RKO (cell line): ENCODE measurements at regions not wholly inside any gene's neighbourhood (a gene's known extent, or its start where the extent isn't known, plus 50 kb on each side); places are given as distances from the start of the nearest gene placed in this dataset.

Experiments
- DNase-seq: peaks from one replicate; pipeline ENCODE4 v3.0.0-alpha.2; 2016; ENCODE audit warnings: low spot score

DNA sequence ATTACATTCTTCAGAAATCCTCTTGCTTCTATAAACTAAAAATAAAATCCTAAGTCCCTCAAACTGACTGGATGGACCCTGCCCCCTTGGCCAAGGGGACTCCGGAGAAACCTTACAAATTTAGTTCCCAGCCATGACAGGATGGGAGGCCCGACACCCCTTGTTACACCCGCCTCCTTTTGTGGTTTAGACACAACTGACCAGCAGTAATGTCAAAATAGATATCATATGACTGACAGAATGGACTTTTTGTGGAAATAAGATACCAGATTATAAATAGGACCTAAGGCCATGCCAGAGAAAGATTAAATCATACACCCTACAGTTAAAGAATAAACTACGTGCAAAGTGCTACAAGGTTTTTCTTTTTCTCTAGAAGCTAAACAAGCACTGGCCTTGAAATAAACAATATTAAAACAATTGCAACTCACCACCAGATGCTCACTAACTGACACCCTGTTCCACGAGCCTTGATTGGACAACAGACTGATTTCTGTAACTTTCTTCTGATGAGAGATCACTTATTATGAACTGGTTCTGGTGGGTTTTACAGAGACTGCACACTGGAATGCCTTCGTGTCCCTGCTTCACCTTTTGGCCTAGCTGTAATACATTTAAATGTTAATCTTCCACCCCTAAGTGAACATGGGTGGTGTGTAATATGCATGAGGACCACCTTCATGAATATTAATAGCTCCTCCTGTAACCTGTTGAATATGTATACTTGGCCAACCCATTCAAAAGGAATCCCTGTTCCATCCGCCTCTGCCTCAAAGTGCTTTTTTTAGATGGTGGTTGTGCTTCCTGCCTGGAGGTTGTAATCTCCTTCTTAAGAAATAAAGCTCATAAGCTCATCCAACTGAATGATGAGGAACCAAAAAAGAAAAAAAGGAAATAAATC, 99.6 kb downstream of the ODF2L start:
- DNase-seq, result no peak

DNA sequence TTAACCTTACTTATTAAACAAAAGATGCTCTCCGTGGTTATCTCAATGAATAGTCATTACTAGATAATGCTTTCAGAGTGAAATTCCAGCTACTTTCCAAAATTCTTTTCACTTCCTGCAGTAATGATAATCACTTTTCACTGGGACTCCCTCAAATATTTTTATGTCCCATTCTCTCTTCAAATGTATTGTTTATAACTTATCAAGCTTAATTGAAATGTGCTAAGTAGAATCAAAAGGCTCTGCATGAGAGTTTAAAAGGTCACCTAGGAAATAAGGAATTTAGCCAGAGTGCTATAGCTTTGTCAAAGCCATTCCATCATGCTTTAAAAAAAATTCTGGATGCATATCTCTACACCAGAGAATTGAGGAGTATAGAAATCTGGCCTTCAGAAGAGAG, 106.4 kb downstream of the ODF2L start:
- no peak for DNase-seq

DNA sequence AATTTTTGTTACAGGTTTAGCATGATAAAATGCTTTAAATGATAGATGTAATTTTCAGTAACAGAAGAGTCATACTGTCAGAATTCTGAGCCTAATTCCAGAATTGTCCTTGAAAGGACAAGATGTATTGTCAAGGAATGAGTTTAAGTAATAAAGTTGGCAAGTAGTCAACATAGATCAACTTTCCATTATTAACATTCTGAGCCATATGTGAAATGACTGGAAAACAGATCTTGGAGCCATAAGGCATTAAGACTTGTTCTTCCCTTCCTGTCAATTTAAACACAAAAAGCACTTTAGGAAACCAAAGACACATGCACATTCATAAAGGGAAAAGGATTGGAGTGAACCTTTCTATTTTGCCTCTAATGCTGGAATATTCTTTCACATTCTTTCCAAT, 107.0 kb downstream of the ODF2L start:
- DNase-seq, result no peak

DNA sequence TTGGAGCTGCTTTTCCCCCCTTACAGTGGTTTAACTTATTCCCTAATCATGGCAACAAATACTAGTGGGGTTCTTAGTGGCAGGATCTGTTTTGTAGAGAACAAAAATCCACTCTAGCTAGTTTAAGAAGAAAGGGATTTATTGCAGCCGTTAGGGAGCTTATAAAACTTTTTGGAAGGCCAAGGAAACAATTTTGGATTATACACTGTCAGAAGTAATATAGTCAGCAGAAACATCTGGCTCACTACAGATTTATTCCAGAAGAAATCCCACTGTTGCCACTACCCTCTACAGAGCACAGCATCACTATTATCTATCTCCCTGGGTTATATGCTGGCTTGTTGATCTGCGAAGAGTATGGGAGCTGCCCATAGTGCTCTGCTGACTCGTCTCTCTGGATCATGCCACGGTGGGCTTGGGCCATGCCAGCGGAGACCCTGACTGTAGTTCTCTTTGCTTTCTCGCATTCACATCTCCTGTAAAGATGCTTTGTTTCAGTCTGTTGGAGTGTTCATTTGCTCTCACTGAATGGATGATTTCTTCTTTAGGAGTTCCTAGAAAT, 107.5 kb downstream of the ODF2L start:
- DNase-seq, result no peak

DNA sequence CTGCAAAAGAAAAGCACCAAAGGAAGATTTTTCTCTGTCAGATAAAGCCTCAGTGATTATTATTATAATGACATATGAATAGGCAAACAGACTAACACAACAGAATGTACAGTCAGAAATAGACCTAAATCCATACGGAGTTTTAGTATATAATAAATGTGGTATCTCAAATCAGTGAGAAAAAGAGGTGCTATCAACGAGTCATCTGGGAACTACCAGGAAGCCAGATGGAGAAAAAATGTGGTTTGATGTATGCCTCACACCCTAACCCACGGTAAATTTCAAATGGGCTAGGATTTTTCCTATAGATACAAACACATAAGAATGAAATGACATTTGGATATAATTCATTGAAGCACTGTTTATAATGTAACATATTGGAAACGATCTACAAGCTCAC, 110.3 kb downstream of the ODF2L start:
- DNase-seq, result no peak

DNA sequence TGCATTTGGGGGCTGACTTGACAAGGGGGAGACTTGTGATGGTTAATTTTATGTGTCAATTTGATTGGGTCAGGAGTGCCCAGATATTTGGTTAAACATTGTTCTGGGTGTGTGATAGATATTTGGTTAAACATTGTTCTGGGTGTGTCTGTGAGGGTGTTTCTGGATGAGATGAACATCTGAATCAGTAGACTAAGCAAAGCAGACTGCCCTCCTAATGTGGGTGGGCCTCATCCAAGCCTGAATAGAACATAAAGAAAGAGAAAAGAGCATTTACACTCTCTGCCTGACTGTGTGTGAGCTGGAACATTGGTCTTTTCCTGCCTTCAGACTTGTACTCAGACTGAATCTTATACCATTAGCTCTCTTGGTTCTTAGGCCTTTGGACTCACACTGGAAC, 113.5 kb downstream of the ODF2L start:
- DNase-seq, result no peak

DNA sequence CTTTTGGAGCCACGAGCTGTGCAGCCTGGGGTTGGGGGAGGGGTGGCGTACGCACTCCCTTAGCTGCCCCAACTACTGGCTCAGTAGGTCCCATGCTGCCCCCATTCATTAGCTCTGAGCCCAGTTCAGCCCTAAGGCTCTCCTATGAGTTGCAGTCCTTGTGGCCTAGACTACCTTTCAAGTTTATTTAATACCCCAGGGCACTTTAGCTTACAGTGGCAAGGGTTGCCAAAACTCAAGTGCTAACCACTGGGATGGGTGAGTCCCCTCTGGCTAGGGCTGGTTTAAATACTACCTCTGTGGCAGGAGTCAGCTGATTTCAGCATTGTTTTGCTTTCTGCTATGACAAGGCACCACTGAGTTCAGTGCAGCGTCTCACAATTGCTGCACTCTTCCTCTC, 118.2 kb downstream of the ODF2L start:
- no peak for DNase-seq

DNA sequence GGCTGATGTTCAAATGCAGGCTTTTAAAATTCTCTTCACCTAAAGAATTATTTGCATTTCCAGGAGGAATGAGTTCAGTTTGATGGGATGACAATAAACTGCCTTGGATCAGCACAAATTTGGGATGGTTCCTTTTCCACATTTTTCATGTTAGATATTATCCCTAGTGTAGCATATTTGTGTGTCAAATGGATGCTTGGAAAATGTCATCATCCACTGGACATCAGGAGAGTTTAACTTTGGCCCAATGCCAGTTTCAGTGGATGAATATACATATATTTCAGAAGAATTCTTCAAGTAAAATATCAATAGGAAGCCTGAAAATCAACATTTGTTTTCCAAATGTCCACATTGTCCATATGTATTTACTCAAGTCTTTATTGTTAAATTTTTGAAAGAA, 116.5 kb upstream of the COL24A1 start:
- no peak for DNase-seq

DNA sequence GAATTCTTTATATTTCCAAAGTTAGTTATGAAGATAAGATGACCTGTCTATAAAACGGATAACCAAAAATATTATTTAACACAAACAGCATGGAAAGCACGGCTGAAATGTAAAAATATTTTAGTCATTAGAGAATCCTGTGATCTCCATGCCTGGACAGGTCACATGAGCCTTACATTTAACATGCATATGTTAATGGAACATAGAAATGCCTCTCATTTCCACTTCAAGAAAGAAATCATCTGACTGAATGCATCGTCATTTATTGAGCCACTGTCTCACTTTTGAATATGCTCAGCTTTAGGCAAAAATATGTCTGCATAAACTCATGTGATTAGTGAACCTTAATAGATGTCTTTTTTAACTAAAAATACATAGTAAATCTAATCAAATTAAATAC, 115.5 kb upstream of the COL24A1 start:
- no peak for DNase-seq

DNA sequence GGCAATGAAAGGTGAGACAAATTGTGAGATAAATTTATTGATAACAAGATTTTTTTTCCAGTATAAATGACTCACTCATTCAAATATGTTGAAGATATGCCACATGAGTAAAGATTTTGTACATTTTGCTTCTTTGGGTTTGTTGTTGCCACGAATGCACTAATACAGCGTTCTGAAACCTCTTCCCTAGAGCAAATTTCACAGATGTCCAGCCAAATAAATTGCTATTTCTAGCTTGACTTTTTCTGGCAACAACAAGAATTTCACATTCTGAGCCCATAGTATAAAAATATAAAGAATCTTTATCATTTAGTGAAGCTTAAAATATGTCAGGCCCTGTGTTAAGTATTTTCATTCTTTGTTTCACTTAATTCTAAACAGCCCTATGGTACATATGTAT, 114.5 kb upstream of the COL24A1 start:
- DNase-seq, result no peak

DNA sequence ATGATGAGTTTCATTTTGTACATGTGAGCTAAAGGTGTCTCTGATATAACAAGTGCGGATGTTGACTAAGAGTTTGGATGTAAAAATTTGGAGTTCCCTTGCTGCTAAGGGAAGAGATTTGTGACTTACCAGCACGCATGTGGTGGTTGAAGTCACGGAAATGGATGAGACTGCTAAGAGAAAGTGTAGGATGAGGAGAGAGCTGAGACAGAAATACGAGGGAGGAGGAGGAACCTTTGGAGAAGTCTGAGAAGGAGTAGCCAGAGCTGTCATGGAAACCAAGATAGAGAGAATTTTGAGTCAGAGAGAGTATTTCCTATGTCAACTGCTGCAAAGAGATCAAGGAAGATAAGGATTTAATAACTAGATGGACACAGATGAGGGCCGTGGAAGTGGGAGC, 106.5 kb upstream of the COL24A1 start:
- DNase-seq, result no peak

DNA sequence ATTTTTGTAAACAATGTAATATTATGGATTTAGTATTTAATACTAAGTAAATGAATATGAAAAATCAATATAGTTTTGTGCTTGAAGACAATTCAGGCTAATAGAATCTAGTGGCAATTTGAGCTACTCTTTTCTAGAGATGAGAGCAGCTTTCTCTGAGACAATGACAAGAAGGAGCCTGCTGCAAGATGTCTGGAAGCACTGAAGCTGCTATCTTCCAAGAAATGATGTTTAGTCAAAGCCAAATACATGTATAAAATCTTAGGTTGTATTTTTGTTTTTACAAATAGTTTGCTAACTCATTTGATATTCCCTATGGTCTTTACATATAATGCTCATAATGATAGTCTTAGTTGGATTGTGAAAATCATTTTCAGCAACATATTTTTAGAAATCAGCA, 103.9 kb upstream of the COL24A1 start:
- DNase-seq, result no peak

DNA sequence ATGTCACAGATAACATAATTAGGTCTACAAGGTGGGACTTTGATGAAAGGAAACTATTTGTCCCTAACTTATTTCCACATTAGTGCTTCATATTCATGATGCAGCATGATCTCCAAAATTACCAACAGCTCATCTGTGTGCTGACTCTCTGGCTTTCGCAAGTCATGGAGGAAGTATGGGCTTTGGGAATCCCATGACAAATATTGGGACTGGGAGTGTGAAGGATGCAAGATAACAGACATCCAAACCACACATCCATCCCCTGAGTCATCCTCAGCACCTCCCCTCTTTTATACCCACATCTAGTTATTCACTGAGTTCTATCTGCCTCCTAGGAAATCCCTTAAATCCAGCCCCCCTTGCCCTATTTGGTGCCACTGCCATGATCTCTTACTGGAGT, 102.8 kb upstream of the COL24A1 start:
- peak; percentile 32 for DNase-seq

DNA sequence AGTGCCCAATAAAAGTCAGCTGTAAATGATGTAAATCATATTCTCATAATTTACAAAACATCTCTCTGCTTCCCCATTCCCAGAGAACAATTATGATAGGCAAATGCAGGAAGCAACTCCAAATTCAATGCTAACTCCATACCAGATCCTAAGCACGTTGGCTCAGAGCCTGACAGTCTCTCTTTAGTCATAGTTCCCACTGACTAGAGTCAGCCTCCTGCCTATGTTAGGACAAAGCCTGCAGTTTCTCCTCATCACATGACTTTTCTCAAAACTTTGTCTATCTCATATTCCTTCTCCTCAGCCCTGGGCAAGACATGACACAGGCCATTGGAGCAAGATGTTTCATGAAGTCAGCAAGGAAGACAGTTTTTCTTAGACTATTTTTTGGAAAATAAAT, 101.5 kb upstream of the COL24A1 start:
- DNase-seq, result no peak

DNA sequence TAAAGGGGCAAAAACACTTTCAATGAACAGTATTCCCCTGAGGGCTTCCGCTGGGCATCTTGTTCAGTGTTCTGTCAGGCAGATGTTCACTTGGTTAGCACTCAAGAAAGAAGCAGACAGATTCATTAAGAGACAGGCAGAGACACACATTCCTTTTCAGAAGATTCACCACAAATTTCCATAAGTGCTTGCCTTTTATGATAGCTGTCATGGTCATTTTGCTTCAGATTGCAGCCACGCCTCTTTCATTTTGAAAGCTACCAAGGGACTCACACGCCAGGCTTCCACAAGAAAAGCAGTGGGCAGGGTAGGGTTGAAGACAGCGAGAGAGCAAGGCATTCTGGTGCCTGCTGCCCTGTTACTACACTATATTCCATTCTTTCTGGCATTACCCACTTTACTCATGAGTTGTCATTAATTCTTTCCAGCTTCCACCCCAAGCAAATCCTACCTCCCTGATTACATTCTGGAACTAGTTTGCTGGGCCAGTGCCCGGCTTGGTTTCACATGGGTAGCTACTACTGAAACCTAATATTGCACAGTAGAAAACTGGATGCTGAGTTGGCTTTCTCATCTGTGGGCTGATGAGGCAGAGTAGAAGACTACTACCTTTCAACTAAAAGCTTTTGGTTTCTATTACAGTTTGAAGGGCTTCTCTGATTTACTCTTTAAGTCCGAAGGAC, 91.2 kb upstream of the COL24A1 start:
- DNase-seq, result no peak

DNA sequence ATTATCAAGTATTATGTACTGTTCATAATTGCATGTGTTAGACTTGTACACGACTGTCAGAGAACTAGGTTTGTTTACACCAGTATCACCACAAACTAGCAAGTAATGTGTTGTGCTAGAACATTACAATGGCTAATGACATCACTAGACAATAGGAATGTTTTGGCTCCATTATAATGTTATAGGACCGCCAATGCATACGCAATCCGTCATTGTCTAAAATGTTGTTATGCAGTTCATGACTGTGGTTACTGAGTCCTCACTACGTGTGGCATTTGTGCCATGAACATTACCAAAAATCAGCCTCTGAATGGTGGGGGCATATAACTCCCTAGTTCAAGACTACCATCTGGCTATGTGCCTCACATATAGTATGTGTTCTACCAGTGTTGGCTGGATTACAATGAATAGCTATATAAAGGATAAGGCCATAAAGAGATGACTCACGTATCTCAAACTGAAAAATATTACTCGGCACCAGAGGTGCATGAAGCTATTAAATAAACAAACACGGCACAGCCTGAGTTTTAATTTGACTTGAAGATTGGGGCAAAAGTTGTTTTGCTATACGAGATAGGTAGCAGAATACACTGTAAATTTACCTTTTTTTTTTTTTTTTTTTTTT, 89.1 kb upstream of the COL24A1 start:
- DNase-seq, result no peak

DNA sequence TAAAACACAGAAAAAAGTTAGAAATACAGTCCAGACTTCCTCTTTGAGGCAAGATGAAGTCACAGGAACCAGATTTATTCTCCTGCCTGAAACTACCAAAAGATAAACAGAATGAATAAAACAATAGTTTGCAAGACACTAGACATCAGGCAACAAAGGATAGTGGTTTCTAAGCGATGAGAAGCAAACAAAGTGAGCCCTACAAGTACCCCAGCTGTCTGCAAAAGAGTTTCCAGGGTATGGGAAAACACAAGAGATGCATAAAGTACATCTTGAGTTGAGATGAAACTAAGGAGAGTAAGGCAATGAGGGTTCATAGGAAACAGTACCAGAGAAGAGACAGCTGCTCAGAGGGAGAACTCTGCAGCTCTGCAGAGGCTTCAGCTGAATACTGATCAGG, 83.3 kb upstream of the COL24A1 start:
- DNase-seq, result no peak

DNA sequence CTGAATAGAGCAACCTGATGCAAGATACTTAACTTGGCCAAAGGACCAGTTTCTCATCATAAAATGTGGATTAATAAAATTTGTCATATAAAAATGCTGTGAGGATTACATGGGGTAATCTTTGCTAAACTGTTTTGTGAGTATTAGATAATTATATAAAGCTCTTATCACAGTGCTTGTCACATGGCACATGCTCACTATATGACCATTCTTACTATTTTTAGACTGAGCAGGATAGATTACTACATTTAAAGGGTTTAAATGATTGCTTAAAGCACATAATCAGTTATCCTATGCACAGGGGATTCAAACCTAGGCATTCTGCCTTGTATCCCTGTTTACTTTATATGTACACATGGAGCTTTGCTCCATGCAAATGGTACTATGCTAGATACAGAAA, 82.9 kb upstream of the COL24A1 start:
- no peak for DNase-seq

DNA sequence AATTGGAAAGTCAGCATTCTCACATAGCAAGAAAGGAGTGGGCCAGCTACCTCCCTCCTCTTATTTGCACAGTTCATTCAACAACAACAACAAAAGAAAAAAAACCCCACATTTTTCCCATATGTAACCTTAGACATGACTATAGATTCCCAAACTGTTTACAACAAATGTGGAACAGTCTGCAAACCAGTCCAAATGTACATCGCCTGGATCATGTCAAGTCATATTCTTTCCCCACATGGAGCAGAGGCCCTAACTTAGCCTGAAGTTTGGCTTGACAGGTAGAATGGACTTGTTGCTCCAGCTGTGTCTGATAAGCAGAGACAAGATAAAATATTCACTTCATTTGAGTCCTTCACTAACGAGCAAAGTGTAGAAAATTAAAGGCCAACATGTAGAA, 81.7 kb upstream of the COL24A1 start:
- no peak for DNase-seq

DNA sequence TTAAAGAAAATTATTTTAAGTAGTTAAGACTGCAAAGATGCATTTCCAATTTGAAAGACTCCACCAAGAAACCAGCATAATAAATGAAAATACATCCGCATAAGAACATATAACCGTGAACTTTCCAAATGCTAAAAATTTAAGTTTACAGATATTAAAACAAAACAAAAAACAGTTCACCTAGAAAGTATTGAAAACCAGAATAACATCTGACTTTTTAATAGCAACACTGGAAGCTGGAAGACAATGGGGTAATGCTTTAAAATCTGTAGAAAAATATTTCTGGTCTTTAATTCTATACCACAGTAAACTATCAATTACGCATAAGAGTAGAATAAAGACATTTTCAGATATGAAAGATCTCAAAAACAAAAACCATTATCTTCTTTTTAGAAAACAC, 79.3 kb upstream of the COL24A1 start:
- no peak for DNase-seq

DNA sequence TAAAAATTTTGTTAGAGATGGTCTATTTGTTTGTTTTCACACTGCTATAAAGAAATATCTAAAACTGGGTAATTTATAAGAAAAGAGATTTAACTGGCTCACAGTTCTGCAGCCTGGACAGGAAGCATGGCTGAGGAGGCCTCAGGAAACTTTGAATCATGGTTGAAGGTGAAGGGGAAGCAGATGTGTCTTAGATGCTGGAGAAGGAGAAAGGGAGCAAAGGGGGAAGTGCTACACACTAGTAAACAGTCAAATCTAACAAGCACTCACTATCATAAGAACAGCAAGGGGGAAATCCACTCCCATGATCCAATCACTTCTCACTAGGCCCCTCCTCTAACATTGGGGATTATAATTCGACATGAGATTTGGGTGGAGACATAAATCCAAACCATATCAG, 76.8 kb upstream of the COL24A1 start:
- no peak for DNase-seq

DNA sequence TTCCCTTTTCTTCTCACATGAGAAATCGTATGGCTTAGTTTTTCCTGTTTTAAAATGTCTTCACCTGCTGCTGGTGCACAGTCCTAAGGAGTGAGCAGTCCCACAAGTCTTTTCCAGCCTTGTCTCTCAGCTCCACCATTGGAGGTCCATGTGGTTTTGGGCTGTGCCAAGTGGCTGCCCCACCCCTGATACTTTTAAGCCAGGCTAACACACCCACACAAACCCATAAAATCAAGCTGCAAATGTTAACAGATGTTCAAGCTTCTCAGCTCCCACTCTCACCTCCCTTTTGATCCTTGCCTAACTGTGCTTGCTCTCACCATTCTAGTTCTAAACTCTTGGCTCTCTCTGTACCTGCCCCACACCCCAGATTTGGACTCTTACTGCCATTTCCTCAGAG, 74.5 kb upstream of the COL24A1 start:
- DNase-seq, result no peak

DNA sequence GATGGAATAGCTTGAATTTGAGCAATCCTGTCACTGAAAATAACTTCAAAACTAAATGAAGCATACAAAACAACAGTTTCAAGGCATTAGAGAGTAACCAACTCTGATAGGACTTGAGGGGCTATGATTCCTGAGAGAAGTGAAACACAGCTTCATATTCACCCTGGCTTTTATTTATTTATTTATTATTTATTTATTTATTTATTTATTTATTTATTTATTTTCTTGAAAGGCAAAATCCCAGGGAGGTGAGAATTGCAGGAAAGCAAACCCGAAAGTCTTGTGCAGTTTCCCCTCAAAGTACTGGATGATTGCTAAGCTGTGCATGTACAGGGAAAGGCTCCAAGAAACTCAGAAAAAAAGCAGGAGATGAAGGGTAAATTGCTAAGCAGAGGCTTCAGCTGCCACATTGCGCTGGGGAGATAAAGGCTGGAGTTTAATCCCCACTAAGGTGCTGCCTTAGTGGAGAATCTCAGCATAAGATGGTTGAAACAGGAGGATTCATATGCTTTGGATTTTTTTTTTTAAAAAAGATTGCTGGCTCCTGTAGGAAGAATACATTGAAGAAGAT, 72.9 kb upstream of the COL24A1 start:
- no peak for DNase-seq
